Fibroblast of lung (primary cell): ENCODE measurements at regions not wholly inside any gene's neighbourhood (a gene's known extent, or its start where the extent isn't known, plus 50 kb on each side); places are given as distances from the start of the nearest gene placed in this dataset.

ENCODE experiments used
- DNase-seq, 2 donors: peaks; one replicate each; pipeline versions ENCODE4 v3.0.0 to v3.0.0-alpha.2; 2010; ENCODE audit warnings: low read depth in 2 of 2
- H2AFZ ChIP-seq: 2 replicates; pipeline ENCODE4 v1.5.1; 2012; ENCODE audit warnings: low read length, control low read depth, inconsistent platforms
- H3K27ac ChIP-seq: 2 replicates; pipeline ENCODE4 v1.5.1; 2011; ENCODE audit warnings: low read length, control low read depth; ENCODE audit not compliant: insufficient read depth
- H3K27me3 ChIP-seq: 2 replicates; pipeline ENCODE4 v1.5.1; 2011; ENCODE audit warnings: mild to moderate bottlenecking, low read length; ENCODE audit not compliant: control insufficient read depth, insufficient read depth
- H3K36me3 ChIP-seq: 2 replicates; pipeline ENCODE4 v1.5.1; 2011; ENCODE audit warnings: low read length; ENCODE audit not compliant: control insufficient read depth, insufficient read depth
- H3K4me1 ChIP-seq: 2 replicates; pipeline ENCODE4 v1.5.1; 2011; ENCODE audit warnings: low read length; ENCODE audit not compliant: control insufficient read depth, insufficient read depth; ENCODE audit errors: extremely low read depth
- H3K4me2 ChIP-seq: 2 replicates; pipeline ENCODE4 v1.5.1; 2011; ENCODE audit warnings: low read length, control low read depth; ENCODE audit not compliant: insufficient read depth; ENCODE audit errors: extremely low read depth
- H3K4me3 ChIP-seq, 4 experiments: fragments of 200-600 bp in 1 of 4; sonication (generic) in 1 of 4; replicated peaks in 1 of 4; 2 replicates each; pipeline ENCODE4 v1.5.1; 2011 to 2016; ENCODE audit warnings: low read length in 4 of 4, low read depth in 3 of 4, mild to moderate bottlenecking in 3 of 4, control low read depth in 2 of 4, inconsistent platforms in 1 of 4, mixed read lengths in 1 of 4; ENCODE audit not compliant: insufficient read depth in 1 of 4; ENCODE audit errors: control extremely low read depth in 1 of 4
- H3K79me2 ChIP-seq: 2 replicates; pipeline ENCODE4 v1.5.1; 2012; ENCODE audit warnings: mild to moderate bottlenecking, low read length, inconsistent platforms; ENCODE audit not compliant: control insufficient read depth, insufficient read depth
- H3K9ac ChIP-seq: 2 replicates; pipeline ENCODE4 v1.5.1; 2011; ENCODE audit warnings: mild to moderate bottlenecking, low read length, control low read depth; ENCODE audit not compliant: insufficient read depth
- H3K9me3 ChIP-seq: 2 replicates; pipeline ENCODE4 v1.5.1; 2012; ENCODE audit warnings: low read depth, low read length; ENCODE audit not compliant: control insufficient read depth, insufficient read depth
- H4K20me1 ChIP-seq: 2 replicates; pipeline ENCODE4 v1.5.1; 2011; ENCODE audit warnings: low read length; ENCODE audit not compliant: control insufficient read depth, insufficient read depth; ENCODE audit errors: extremely low read depth
- CTCF ChIP-seq, 2 donors: IDR thresholded peaks in 1 of 2; conservative IDR thresholded peaks in 1 of 2; 1 replicate in 1 of 2; 2 replicates in 1 of 2; pipeline ENCODE4 v1.5.1; 2011 to 2012; ENCODE audit warnings: low read length in 2 of 2, control low read depth in 1 of 2, inconsistent platforms in 1 of 2, low read depth in 1 of 2, mild to moderate bottlenecking in 1 of 2
- EZH2 ChIP-seq: IDR thresholded peaks from 2 replicates; pipeline ENCODE4 v1.5.1; 2012; ENCODE audit warnings: low read length, control low read depth, mild to moderate bottlenecking; ENCODE audit errors: missing control alignments

GRCh38 chr18:39667905-39668304 is 2102.3 kb upstream of the CELF4 start:
- no peak overlapping the region for H3K4me3 ChIP-seq
- no peaks in the 10 kb centered on the region for H3K9me3 ChIP-seq
- no peaks in the 10 kb centered on the region for H3K36me3 ChIP-seq
- TF ChIP-seq CTCF (conservative IDR thresholded peaks at IDR 0.05 in 1 of 2, IDR thresholded peaks at IDR 0.05 in 1 of 2; ENCODE audit: low read depth in 1 of 2, low read length in 2 of 2) (no peak), EZH2 (no peak)
- no peaks in the 10 kb centered on the region for H3K4me1 ChIP-seq
- no peak overlapping the region for H3K9ac ChIP-seq
- H3K4me2 ChIP-seq = no peak overlapping the region
- no peaks in the 10 kb centered on the region for H3K27me3 ChIP-seq
- H2AFZ ChIP-seq = no peak overlapping the region
- H4K20me1 ChIP-seq = no peaks in the 10 kb centered on the region
- H3K27ac ChIP-seq = no peak overlapping the region
- peak in 1 of 2 donors; percentile 17 for DNase-seq
- H3K79me2 ChIP-seq = no peaks in the 10 kb centered on the region

GRCh38 chr18:39666541-39666940 is 2100.9 kb upstream of the CELF4 start:
- no peak for DNase-seq
- Histone ChIP-seq H2AFZ (no peak overlapping the region), H3K79me2 (no peaks in the 10 kb centered on the region), H3K4me2 (no peak overlapping the region), H3K27me3 (no peaks in the 10 kb centered on the region), H3K36me3 (no peaks in the 10 kb centered on the region), H4K20me1 (no peaks in the 10 kb centered on the region), H3K9me3 (no peaks in the 10 kb centered on the region), H3K27ac (no peak overlapping the region), H3K4me1 (no peaks in the 10 kb centered on the region), H3K9ac (no peak overlapping the region), H3K4me3 (no peak overlapping the region)
- no peak for TF ChIP-seq CTCF (conservative IDR thresholded peaks at IDR 0.05 in 1 of 2, IDR thresholded peaks at IDR 0.05 in 1 of 2; ENCODE audit: low read depth in 1 of 2, low read length in 2 of 2)
- TF ChIP-seq EZH2 = no peak

GRCh38 chr18:39661856-39662366 is 2096.3 kb upstream of the CELF4 start:
- H3K27ac ChIP-seq = no peak overlapping the region
- no peak overlapping the region for H3K4me2 ChIP-seq
- H3K9me3 ChIP-seq = no peaks in the 10 kb centered on the region
- H3K36me3 ChIP-seq = no peaks in the 10 kb centered on the region
- H3K9ac ChIP-seq = no peak overlapping the region
- no peaks in the 10 kb centered on the region for H3K4me1 ChIP-seq
- H3K4me3 ChIP-seq = no peak overlapping the region
- no peak overlapping the region for H2AFZ ChIP-seq
- H4K20me1 ChIP-seq = no peaks in the 10 kb centered on the region
- DNase-seq = no peak
- no peaks in the 10 kb centered on the region for H3K27me3 ChIP-seq
- H3K79me2 ChIP-seq = no peaks in the 10 kb centered on the region
- TF ChIP-seq CTCF (conservative IDR thresholded peaks at IDR 0.05 in 1 of 2, IDR thresholded peaks at IDR 0.05 in 1 of 2; ENCODE audit: low read depth in 1 of 2, low read length in 2 of 2) = no peak
